Fibroblast of villous mesenchyme (primary cell): ENCODE measurements at regions not wholly inside any gene's neighbourhood (a gene's known extent, or its start where the extent isn't known, plus 50 kb on each side); places are given as distances from the start of the nearest gene placed in this dataset.

Source experiments
- DNase-seq: peaks from one replicate; pipeline ENCODE4 v3.0.0-alpha.2; 2010; ENCODE audit warnings: low read depth
- H3K4me3 ChIP-seq: 2 replicates; pipeline ENCODE4 v1.5.1; 2011; ENCODE audit warnings: low read depth, mild to moderate bottlenecking, low read length
- TF ChIP-seq, protein P1 (sequence below): IDR thresholded peaks from 2 replicates; pipeline ENCODE4 v1.5.1; 2012; ENCODE audit warnings: low read depth, mild to moderate bottlenecking, low read length; ENCODE audit not compliant: insufficient read depth

DNA sequence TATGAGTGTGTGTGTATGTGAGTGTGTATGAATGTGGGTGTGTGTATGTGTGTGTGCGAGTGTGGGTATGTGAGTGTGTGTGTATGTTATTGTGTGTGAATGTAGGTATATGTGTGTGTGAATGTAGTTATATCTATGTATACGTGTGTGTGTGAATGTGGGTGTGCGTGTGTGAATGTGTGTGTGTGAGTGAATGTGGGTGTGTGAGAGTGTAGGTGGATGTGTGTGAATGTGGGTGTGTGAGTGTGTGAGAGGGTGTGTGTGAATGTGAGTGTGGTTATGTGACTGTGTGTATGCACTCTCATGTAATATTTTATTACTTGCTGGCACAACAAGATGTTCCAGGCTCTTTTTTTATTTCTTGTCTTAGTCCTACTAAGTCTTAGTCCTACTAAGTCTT lies 513.4 kb upstream of the B3GAT1 start:
- no peak for DNase-seq
- H3K4me3 ChIP-seq = no peak overlapping the region
- TF ChIP-seq, protein P1, sequence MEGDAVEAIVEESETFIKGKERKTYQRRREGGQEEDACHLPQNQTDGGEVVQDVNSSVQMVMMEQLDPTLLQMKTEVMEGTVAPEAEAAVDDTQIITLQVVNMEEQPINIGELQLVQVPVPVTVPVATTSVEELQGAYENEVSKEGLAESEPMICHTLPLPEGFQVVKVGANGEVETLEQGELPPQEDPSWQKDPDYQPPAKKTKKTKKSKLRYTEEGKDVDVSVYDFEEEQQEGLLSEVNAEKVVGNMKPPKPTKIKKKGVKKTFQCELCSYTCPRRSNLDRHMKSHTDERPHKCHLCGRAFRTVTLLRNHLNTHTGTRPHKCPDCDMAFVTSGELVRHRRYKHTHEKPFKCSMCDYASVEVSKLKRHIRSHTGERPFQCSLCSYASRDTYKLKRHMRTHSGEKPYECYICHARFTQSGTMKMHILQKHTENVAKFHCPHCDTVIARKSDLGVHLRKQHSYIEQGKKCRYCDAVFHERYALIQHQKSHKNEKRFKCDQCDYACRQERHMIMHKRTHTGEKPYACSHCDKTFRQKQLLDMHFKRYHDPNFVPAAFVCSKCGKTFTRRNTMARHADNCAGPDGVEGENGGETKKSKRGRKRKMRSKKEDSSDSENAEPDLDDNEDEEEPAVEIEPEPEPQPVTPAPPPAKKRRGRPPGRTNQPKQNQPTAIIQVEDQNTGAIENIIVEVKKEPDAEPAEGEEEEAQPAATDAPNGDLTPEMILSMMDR = no peak

DNA sequence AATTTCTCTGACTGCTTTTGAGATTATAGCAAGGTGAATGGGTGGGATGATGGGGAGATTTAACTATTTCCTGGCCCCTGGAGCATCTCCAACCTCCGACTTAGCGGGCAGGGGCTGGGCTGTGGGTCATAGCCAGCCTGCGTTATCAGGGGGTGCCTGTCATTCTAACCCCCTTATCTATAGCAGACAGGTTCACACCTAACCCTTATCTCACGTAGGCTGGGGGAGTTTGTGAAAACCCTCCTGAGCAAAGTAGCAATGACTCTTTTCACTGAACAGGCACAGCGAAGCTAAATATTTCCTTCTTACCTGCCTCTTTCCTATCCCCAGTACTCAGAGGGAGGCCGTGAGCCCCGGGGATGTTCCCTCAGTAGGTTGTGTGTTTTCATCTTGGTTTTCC lies 511.4 kb upstream of the B3GAT1 start:
- no peak for DNase-seq
- H3K4me3 ChIP-seq = no peak overlapping the region
- TF ChIP-seq, protein P1 = no peak

GRCh38 chr11:134921938-134922337 lies 509.9 kb upstream of the B3GAT1 start:
- no peak for DNase-seq
- no peak overlapping the region for H3K4me3 ChIP-seq
- TF ChIP-seq, protein P1 = no peak

GRCh38 chr11:134920851-134921608 lies 509.0 kb upstream of the B3GAT1 start:
- DNase-seq = no peak
- H3K4me3 ChIP-seq = no peak overlapping the region
- TF ChIP-seq, protein P1 = no peak

- TF ChIP-seq, protein P1 = no peak
- H3K4me3 ChIP-seq = no peak overlapping the region
- DNase-seq = no peak
Observed at GRCh38 chr11:134916421-134917213, 504.6 kb upstream of the B3GAT1 start.

DNA sequence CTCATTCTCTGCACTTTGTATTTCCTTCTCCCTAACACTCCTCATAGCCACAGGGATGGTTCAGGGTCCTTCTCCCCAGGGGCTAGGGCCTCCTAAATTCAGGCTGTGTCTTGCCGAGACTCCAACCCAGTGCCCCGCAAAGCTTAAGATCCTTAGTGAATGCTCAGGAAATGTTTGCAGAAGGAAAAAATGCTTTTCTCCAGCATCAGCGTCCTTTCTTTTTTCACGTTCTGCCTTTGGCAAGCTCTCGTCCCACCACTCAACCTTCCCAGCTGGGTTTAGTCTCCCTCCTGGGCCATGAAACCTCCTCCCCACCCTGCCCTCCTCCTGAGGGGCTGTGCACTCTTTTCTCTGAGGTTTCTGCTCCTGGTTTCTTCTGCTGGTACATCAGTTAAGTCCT lies 503.8 kb upstream of the B3GAT1 start:
- TF ChIP-seq, protein P1 = no peak
- DNase-seq = no peak
- H3K4me3 ChIP-seq = no peak overlapping the region

GRCh38 chr11:134915212-134915611 lies 503.2 kb upstream of the B3GAT1 start:
- no peak overlapping the region for H3K4me3 ChIP-seq
- TF ChIP-seq, protein P1 = no peak
- DNase-seq = no peak
